GM12872 (cell line): ENCODE measurements at regions not wholly inside any gene's neighbourhood (a gene's known extent, or its start where the extent isn't known, plus 50 kb on each side); places are given as distances from the start of the nearest gene placed in this dataset.

ENCODE experiments used
- TF ChIP-seq, protein P1 (sequence below): IDR thresholded peaks from 3 replicates; pipeline ENCODE4 v1.5.1; 2011; ENCODE audit warnings: low read depth, mild to moderate bottlenecking, low read length, moderate library complexity; ENCODE audit not compliant: insufficient read depth

DNA sequence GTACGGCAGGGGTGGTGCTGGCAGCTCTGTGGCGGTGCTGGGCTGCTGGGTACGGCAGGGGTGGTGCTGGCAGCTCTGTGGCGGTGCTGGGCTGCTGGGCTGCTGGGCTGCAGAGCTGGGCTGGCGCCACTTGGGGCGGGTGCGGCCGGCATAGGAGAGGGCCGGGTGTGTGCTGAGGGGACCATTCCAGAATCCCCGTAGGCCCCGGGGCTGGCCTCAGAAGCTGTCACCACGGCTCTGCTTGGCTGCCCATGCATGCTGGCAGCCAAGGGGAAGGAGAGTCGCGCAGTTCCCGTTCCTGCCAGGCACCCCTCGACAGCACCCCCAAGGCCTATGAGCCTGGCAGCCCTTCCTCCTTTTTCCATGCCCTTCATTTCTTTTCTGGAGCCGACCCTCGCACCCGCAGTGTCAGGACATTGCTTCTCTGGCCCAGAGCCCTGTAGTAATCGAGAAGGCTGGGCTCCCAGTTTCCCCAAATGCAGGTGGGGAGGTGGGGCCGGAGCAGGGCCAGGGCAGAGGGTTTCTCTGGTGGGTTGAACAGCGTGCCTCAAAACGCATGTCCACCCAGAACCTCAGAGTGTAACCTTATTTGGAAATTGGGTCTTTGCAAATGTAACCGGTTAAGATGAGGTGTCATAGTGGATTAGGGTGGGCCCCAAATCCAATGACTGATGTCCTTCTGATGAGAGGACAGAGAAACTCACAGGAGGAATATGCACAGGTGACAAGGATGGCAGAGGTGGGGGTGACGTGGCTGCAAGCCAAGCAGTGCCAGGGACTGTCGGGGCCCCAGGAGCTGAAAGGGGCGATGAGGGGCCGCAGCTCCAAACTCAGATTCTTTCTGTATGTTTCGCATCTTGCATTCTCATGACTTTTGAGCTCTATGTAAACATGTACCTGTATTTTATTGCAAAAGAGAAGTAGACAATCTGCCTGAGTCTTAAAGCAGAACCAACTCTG lies 71.0 kb upstream of the ACTRT2 start:
- TF ChIP-seq, protein P1, sequence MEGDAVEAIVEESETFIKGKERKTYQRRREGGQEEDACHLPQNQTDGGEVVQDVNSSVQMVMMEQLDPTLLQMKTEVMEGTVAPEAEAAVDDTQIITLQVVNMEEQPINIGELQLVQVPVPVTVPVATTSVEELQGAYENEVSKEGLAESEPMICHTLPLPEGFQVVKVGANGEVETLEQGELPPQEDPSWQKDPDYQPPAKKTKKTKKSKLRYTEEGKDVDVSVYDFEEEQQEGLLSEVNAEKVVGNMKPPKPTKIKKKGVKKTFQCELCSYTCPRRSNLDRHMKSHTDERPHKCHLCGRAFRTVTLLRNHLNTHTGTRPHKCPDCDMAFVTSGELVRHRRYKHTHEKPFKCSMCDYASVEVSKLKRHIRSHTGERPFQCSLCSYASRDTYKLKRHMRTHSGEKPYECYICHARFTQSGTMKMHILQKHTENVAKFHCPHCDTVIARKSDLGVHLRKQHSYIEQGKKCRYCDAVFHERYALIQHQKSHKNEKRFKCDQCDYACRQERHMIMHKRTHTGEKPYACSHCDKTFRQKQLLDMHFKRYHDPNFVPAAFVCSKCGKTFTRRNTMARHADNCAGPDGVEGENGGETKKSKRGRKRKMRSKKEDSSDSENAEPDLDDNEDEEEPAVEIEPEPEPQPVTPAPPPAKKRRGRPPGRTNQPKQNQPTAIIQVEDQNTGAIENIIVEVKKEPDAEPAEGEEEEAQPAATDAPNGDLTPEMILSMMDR = no peak

DNA sequence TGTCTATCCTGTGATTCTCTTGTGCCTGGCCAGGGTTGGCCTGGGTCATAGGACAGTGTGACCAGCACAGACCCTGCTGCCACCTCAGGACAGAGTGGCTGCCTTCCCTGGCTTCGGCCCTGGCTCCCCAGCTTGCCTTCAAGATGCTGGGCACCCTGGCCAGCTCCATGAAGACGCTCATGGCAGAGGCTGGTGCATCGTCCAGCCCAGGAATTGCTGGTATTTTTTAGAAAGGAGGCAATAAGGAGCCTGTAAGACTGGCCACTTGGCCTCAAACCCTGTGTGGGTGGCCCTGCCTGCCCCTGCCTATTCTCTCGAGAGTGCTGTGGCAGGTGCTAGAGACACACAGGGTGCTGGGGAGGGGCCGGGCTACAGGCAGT lies 70.4 kb upstream of the ACTRT2 start:
- TF ChIP-seq, protein P1 = no peak

DNA sequence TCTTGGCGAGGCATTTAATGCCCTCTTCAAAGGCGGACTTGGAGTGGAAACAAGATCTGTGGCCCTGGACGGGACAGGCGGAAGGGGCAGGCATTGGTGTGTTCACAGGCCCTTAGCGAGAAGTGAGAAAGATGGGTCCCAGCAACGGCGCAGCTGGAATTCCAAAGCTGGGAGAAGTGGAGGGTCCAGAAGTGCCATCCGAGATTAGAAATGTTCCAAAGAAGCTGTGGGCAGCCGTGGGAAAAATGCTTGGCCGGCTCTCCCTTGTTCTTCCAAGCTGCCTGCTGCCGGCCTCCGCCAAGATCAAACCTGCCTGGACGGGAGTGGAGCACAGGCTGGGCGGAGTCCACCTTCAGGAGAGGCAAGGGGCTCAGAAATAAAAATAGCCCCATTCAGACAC lies 69.4 kb upstream of the ACTRT2 start:
- TF ChIP-seq, protein P1 = no peak

DNA sequence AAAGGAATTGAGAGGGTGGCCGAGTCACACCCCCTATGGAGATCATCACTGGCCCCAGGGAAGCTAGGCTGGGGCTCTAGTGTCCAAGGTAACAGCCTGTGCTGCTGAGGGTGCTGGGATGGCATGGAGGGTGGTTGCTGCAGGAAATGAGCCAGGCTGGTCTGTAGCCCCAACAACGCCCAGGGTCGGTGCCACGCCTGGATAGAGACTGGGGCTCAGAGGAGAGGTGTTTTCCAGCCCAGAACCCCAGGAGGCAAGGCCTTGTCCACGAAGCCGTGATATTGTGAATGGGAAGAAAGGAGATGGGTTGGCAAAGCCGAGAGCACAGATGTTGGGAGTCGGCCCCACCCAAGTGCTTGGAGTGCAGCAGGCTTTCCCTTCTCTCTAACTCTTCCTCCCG lies 68.9 kb upstream of the ACTRT2 start:
- TF ChIP-seq, protein P1 = no peak

DNA sequence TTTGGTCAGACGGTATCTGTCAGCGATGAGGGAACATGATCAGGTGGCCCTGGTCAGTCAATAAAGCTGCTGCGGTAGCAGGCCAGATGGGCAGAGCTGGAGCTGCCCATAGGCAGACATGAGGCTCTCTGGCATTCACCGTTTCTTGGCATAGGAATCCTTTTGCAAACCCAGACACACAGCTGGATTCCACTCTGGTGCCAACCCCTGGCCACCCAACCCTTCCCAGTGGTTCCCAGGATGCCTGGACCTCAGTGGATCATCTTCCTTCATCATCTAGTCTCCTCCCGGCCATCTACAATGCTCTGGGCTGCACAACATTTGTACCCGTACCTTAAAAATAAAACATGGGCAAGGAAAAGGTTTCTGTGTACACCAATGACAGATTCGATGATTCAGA lies 68.3 kb upstream of the ACTRT2 start:
- TF ChIP-seq, protein P1 = no peak

DNA sequence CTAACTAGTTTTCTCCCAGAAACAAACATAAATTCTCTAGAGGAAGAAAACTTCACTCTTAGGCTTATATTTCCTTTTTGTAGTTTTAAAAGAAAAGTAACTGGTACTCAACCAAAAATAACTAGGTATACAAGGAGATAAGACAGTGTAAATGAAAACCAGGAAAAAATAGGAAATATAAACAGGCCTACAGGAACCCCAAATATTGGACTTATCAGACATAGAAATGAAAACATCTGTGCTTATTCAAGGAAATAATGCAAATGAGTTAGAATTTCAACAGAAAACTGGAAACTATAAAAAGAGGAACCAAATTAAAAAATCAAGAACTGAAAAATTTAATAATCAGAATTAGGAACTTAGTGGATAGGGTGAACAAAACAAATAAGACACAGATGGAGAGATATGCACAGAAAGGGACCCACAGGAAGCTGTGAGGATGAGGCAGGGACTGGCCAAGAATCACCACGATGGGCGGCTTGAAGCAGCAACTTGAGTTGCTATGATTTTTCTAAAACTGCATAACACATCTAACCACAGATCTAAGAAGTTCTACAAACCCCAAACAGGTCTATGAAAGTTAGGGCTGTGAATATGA lies 67.5 kb upstream of the ACTRT2 start:
- TF ChIP-seq, protein P1 = no peak

DNA sequence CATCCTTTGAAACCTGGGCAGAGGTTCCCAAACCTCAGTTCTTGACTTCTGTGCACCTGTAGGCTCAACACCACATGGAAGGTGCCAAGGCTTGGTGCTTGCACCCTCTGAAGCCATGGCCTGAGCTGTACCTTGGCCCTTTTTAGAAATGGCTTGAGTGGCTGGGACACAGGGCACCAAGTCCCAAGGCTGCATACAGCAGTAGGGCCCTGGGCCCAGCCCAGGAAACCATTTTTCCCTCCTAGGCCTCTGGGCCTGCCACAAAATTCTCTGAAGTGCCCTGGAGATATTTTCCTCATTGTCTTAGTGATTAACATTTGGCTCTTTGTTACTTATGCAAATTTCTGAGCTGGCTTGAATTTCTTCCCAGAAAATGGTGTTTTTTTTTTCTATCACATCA lies 65.6 kb upstream of the ACTRT2 start:
- TF ChIP-seq, protein P1 = no peak
